ENCODE measurements at regions not wholly inside any gene's neighbourhood (a gene's known extent, or its start where the extent isn't known, plus 50 kb on each side); places are given as distances from the start of the nearest gene placed in this dataset.

DNA sequence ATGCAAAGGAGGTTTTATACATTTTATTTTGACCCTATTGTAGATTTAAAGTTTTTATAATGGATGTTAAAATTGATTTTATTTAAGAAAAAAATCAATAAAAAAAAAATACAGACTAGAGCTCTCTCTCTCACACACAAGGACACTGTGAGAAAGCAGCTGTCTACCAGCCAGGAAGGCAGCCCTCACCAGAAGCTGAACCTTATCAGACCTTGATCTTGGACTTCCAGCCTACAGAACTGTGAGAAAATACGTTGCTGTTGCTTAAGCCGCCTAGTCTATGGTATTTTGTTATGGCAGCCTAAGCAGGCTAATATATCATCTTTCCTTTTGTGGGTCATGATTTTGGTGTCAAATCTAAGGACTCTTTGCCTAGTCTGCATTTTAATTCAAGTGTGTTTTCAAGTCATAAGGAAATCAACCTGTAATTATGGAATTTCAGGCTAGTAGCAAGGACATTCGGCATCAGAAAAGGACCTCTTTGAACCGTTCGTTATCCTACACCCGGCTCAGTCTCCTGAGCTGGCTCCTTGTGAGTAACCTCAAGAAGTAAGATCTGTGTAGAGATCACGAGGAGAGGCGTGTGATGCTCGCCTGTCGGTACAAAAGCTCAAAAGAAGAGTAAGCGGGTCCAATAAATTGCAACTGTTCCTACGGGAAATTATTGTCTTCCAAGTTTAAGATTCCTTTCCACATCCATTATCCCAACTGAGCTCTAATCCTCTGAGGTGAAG, 98.2 kb downstream of the PDCL3 start:
- TF ChIP-seq, protein P1, sequence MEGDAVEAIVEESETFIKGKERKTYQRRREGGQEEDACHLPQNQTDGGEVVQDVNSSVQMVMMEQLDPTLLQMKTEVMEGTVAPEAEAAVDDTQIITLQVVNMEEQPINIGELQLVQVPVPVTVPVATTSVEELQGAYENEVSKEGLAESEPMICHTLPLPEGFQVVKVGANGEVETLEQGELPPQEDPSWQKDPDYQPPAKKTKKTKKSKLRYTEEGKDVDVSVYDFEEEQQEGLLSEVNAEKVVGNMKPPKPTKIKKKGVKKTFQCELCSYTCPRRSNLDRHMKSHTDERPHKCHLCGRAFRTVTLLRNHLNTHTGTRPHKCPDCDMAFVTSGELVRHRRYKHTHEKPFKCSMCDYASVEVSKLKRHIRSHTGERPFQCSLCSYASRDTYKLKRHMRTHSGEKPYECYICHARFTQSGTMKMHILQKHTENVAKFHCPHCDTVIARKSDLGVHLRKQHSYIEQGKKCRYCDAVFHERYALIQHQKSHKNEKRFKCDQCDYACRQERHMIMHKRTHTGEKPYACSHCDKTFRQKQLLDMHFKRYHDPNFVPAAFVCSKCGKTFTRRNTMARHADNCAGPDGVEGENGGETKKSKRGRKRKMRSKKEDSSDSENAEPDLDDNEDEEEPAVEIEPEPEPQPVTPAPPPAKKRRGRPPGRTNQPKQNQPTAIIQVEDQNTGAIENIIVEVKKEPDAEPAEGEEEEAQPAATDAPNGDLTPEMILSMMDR (IDR thresholded peaks at IDR 0.05; ENCODE audit: unreplicated experiment): no peak
- Mint-ChIP-seq H3K36me3 (no peaks in the 10 kb centered on the region), H3K27ac (no peak overlapping the region), H3K9me3 (no peaks in the 10 kb centered on the region), H3K4me1 (no peaks in the 10 kb centered on the region), H3K4me3 (no peak overlapping the region), H3K27me3 (ENCODE audit: low read depth) (peaks cover 25% of the 10 kb centered on the region)
- no peak for DNase-seq (ENCODE audit: low spot score in 2 of 2, unreplicated experiment in 2 of 2)

DNA sequence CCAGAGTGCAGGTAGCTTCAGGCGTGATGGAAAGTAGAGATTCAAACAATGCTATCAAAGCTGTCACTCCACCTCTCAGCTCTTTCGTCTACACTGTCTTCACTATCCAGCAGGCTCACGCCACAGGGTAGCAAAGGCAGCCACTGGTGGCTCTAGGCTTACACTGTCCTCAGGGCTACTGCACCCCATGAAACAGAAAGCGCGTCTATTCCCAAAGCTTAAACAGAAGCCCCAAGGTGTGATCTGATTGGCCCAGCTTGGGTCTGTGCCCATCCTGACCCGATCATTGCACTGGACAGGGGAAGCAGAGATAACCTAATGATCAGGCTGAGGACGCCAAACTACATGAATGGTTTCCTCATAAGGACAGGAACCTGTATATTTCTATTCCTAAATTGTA, 100.1 kb downstream of the PDCL3 start:
- DNase-seq (ENCODE audit: low spot score in 2 of 2, unreplicated experiment in 2 of 2): no peak
- Mint-ChIP-seq H3K27me3 (ENCODE audit: low read depth) (peaks cover 25% of the 10 kb centered on the region), H3K9me3 (no peaks in the 10 kb centered on the region), H3K27ac (no peak overlapping the region), H3K36me3 (no peaks in the 10 kb centered on the region), H3K4me1 (no peaks in the 10 kb centered on the region), H3K4me3 (no peak overlapping the region)
- TF ChIP-seq, protein P1 (IDR thresholded peaks at IDR 0.05; ENCODE audit: unreplicated experiment): no peak

DNA sequence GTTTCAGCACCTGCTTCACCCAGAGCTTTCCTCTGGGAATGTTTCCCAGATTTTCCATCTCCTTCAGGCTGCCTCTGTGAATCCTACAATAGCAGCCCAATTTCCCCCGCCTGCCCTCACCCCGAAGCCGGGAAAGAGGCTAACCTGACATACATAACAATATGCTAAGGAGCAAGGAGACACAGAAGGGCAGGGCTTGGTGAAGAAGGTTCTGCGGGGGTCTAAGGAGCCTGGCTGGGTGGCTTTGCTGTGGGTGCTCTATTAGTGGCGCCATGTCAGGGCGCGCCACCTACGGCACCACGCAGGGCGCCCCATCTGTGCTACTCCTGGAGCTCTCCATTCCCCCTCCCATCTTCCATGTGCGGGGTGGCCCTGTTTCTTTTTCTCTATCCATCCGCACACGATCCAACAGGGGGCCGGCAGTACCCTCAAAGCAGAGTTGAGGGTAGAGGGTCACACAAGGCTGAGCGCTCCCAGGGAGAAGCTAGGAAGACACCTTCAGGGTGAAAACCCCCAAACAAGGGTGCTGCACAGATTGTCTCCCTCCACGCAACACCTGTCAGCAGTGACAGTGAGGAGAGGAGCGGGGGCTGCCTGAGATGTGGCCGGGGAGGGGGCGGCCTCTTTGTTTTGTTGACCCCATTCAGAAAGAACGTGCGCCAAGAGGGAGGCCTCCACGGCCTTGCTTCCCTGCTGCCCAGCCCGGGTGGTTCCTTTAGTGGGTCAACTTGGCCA, 101.4 kb downstream of the PDCL3 start:
- Mint-ChIP-seq H3K9me3 (no peaks in the 10 kb centered on the region), H3K4me3 (no peak overlapping the region), H3K36me3 (no peaks in the 10 kb centered on the region), H3K27me3 (ENCODE audit: low read depth) (peaks cover 21% of the 10 kb centered on the region), H3K27ac (no peak overlapping the region), H3K4me1 (no peaks in the 10 kb centered on the region)
- no peak for DNase-seq (ENCODE audit: low spot score in 2 of 2, unreplicated experiment in 2 of 2)
- TF ChIP-seq, protein P1 (IDR thresholded peaks at IDR 0.05; ENCODE audit: unreplicated experiment): no peak

DNA sequence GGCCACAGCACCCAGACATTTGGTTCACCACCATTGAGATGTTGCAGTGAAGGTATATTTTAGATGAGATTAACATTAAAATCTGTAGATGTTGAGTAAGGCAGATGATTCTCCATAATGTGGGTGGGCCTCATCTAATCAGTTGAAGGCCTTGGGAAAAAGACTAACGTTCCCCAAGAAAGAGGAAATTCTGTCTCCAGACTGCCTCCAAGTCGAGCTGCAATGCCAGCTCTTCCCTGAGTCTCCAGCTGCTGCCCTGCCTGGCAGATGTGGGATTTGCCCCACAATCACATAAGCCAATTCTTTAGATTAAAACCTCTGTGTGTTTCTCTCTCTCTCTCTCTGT, 101.9 kb downstream of the PDCL3 start:
- Mint-ChIP-seq H3K9me3 (no peaks in the 10 kb centered on the region), H3K4me3 (no peak overlapping the region), H3K4me1 (no peaks in the 10 kb centered on the region), H3K36me3 (no peaks in the 10 kb centered on the region), H3K27ac (no peak overlapping the region), H3K27me3 (ENCODE audit: low read depth) (peaks cover 20% of the 10 kb centered on the region)
- TF ChIP-seq, protein P1 (IDR thresholded peaks at IDR 0.05; ENCODE audit: unreplicated experiment): no peak
- no peak for DNase-seq (ENCODE audit: low spot score in 2 of 2, unreplicated experiment in 2 of 2)

DNA sequence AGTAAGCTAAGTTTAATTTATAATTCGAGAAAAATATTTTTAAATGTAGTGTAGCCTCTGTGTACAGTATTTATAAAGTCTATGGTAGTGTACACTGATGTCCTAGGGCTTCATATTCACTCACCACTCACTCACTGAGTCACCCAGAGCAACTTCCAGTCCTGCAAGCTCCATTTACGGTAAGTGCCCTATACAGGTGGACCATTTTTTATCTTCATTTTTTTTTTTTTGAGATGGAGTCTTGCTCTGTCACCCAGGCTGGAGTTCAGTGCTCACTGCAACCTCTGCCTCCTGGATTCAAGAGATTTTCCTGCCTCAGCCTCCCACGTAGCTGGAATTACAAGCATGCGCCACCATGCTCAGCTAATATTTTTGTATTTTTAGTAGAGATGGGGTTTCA, 104.2 kb downstream of the PDCL3 start:
- no peak overlapping the region for H3K27ac Mint-ChIP-seq
- no peak overlapping the region for H3K4me3 Mint-ChIP-seq

More for the DNA sequence above, 104.2 kb downstream of the PDCL3 start:
- no peaks in the 10 kb centered on the region for H3K9me3 Mint-ChIP-seq
- TF ChIP-seq, protein P1 (IDR thresholded peaks at IDR 0.05; ENCODE audit: unreplicated experiment): no peak
- no peaks in the 10 kb centered on the region for H3K4me1 Mint-ChIP-seq
- no peaks in the 10 kb centered on the region for H3K36me3 Mint-ChIP-seq
- DNase-seq (ENCODE audit: low spot score in 2 of 2, unreplicated experiment in 2 of 2): no peak
- peaks cover 21% of the 10 kb centered on the region for H3K27me3 Mint-ChIP-seq (ENCODE audit: low read depth)
